22Rv1 (cell line): ENCODE measurements at regions not wholly inside any gene's neighbourhood (a gene's known extent, or its start where the extent isn't known, plus 50 kb on each side); places are given as distances from the start of the nearest gene placed in this dataset.

Experiments used
- CTCF ChIP-seq: fragments of 450-650 bp; IDR thresholded peaks from 2 replicates; pipeline ENCODE4 v1.5.1; 2017; ENCODE audit warnings: mild to moderate bottlenecking
- ZFX ChIP-seq: fragments of 450-650 bp; IDR thresholded peaks from 2 replicates; pipeline ENCODE4 v1.6.1; 2017; ENCODE audit warnings: antibody characterized with exemption, borderline replicate concordance

- no peak for TF ChIP-seq CTCF
- no peak for TF ChIP-seq ZFX
Measured at GRCh38 chrX:9333873-9334560, 130.8 kb upstream of the TBL1X start.
